Spleen (tissue), 11 donors: ENCODE measurements at regions not wholly inside any gene's neighbourhood (a gene's known extent, or its start where the extent isn't known, plus 50 kb on each side); places are given as distances from the start of the nearest gene placed in this dataset.

Experiments
- DNase-seq: peaks from one replicate; pipeline ENCODE4 v3.0.0-alpha.2; 2020
- H3K27ac ChIP-seq, 8 donors: fragments of 200-600 bp; sonication (generic) in 7 of 8; 1 replicate in 4 of 8; 2 replicates in 4 of 8; pipeline versions ENCODE4 v1.5.0 to v1.8.0; 2016 to 2021; ENCODE audit warnings: inconsistent platforms in 4 of 8, mild to moderate bottlenecking in 4 of 8, moderate library complexity in 1 of 8
- H3K27me3 ChIP-seq, 7 donors: fragments of 200-600 bp; sonication (generic) in 6 of 7; replicated peaks in 1 of 7; 1 replicate in 4 of 7; 2 replicates in 3 of 7; pipeline versions ENCODE4 v1.5.0 to v1.8.0; 2016 to 2021; ENCODE audit warnings: inconsistent platforms in 3 of 7, mild to moderate bottlenecking in 1 of 7
- H3K36me3 ChIP-seq, 6 donors: fragments of 200-600 bp; sonication (generic) in 5 of 6; 1 replicate in 4 of 6; 2 replicates in 2 of 6; pipeline versions ENCODE4 v1.5.0 to v1.8.0; 2016 to 2021; ENCODE audit warnings: inconsistent platforms in 2 of 6
- H3K4me1 ChIP-seq, 6 donors: fragments of 200-600 bp; sonication (generic) in 5 of 6; 1 replicate in 3 of 6; 2 replicates in 3 of 6; pipeline versions ENCODE4 v1.5.0 to v1.8.0; 2016 to 2021; ENCODE audit warnings: inconsistent platforms in 3 of 6
- H3K4me3 ChIP-seq, 8 donors: fragments of 200-600 bp; sonication (generic) in 7 of 8; 1 replicate in 4 of 8; 2 replicates in 4 of 8; pipeline versions ENCODE4 v1.5.0 to v1.8.0; 2016 to 2021; ENCODE audit warnings: inconsistent platforms in 4 of 8, mild to moderate bottlenecking in 4 of 8, moderate library complexity in 2 of 8
- H3K9me3 ChIP-seq, 8 donors: fragments of 200-600 bp; sonication (generic) in 7 of 8; 1 replicate in 4 of 8; 2 replicates in 4 of 8; pipeline versions ENCODE4 v1.5.0 to v1.8.0; 2016 to 2021; ENCODE audit warnings: inconsistent platforms in 4 of 8
- CTCF ChIP-seq, 11 experiments: fragments of 200-600 bp in 7 of 11; fragments of 450-650 bp in 4 of 11; sonication (generic) in 4 of 11; IDR thresholded peaks in 8 of 11; conservative IDR thresholded peaks in 3 of 11; 1 replicate in 7 of 11; 2 replicates in 4 of 11; pipeline versions ENCODE4 v1.4.0 to v1.8.0; 2016 to 2021; ENCODE audit warnings: antibody characterized with exemption in 11 of 11, inconsistent platforms in 4 of 11, mild to moderate bottlenecking in 1 of 11
- POLR2A ChIP-seq, 3 donors: fragments of 450-650 bp; IDR thresholded peaks; one replicate each; pipeline ENCODE4 v1.5.1; 2017; ENCODE audit warnings: antibody characterized with exemption in 3 of 3, mild to moderate bottlenecking in 1 of 3
- POLR2AphosphoS5 ChIP-seq, 3 donors: sonication (generic); formaldehyde crosslinking; IDR thresholded peaks; one replicate each; pipeline ENCODE4 v1.5.1; 2017; ENCODE audit warnings: antibody characterized with exemption in 3 of 3
- WGBS, 5 donors: extraction: QIAGEN DNeasy Blood & Tissue Kit in 3 of 5; methylation state at CpG; one replicate each; pipeline versions ENCODE4 v1.1.5 to v1.1.7; 2013 to 2018; 5-methylcytosine and 5-hydroxymethylcytosine counted together
- intact Hi-C: fragments of 100-400 bp; cut with DNase I; formaldehyde crosslinking; loops from one replicate; pipeline ENCODE4 v1.15.0; 2023; ENCODE audit warnings: low total_unique reads
- donor health status: healthy with polysubstance abuse.
- donor health status: DM: no; HTN: no; CAD: no; lungs with moderate emphysema.
- donor health status: DM: no; HTN: no; CAD: no.
- donor health status: Bipolar disorder and iron deficiency.
- donor health status: healthy.
- donor health status: DM: no; HTN: no; CAD: no.
- donor health status: DM: yes; HTN: yes; CAD: no.

- TF ChIP-seq CTCF (IDR thresholded peaks at IDR 0.05 in 8 of 11, conservative IDR thresholded peaks at IDR 0.05 in 3 of 11), result no peak
- no peak for DNase-seq
- intact Hi-C loops, result no loop called here
- no peaks in the 10 kb centered on the region for H3K27me3 ChIP-seq
- no peaks in the 10 kb centered on the region for H3K4me1 ChIP-seq
- H3K9me3 ChIP-seq, result no peaks in the 10 kb centered on the region
- H3K36me3 ChIP-seq, result no peaks in the 10 kb centered on the region
- H3K4me3 ChIP-seq, result no peak overlapping the region
- 61 to 79% (median 74%) methylated on average over 5 of the region's 5 CpGs for WGBS, 5 donors
- H3K27ac ChIP-seq, result peak overlapping the region in 1 of 8 donors; percentile 19
Measured at GRCh38 chr7:25405736-25406135, 177.4 kb upstream of the NPVF start.

- H3K27ac ChIP-seq, result no peak overlapping the region
- H3K9me3 ChIP-seq, result no peaks in the 10 kb centered on the region
- no peaks in the 10 kb centered on the region for H3K4me1 ChIP-seq
- TF ChIP-seq POLR2A (IDR thresholded peaks at IDR 0.05) (no peak), POLR2AphosphoS5 (IDR thresholded peaks at IDR 0.05) (no peak), CTCF (IDR thresholded peaks at IDR 0.05 in 8 of 11, conservative IDR thresholded peaks at IDR 0.05 in 3 of 11) (no peak)
- DNase-seq, result no peak
- H3K36me3 ChIP-seq, result no peaks in the 10 kb centered on the region
- intact Hi-C loops, result no loop called here
- H3K4me3 ChIP-seq, result no peak overlapping the region
- H3K27me3 ChIP-seq, result no peaks in the 10 kb centered on the region
Measured at GRCh38 chr7:25407053-25407452, 178.8 kb upstream of the NPVF start.

GRCh38 chr7:25408012-25408687 is 179.9 kb upstream of the NPVF start:
- H3K27me3 ChIP-seq, result no peaks in the 10 kb centered on the region
- H3K4me3 ChIP-seq, result no peak overlapping the region
- no peaks in the 10 kb centered on the region for H3K4me1 ChIP-seq
- WGBS, 5 donors, result 69 to 82% (median 71%) methylated on average over 9 of the region's 9 CpGs
- TF ChIP-seq POLR2A (IDR thresholded peaks at IDR 0.05) (no peak), CTCF (IDR thresholded peaks at IDR 0.05 in 8 of 11, conservative IDR thresholded peaks at IDR 0.05 in 3 of 11) (no peak), POLR2AphosphoS5 (IDR thresholded peaks at IDR 0.05) (no peak)
- intact Hi-C loops, result no loop called here
- no peaks in the 10 kb centered on the region for H3K9me3 ChIP-seq
- DNase-seq, result no peak
- H3K27ac ChIP-seq, result peak overlapping the region in 1 of 8 donors; percentile 2
- H3K36me3 ChIP-seq, result no peaks in the 10 kb centered on the region

GRCh38 chr7:25408876-25409275 is 180.6 kb upstream of the NPVF start:
- no peak for DNase-seq
- TF ChIP-seq POLR2AphosphoS5 (IDR thresholded peaks at IDR 0.05) (no peak), POLR2A (IDR thresholded peaks at IDR 0.05) (no peak), CTCF (IDR thresholded peaks at IDR 0.05 in 8 of 11, conservative IDR thresholded peaks at IDR 0.05 in 3 of 11) (no peak)
- H3K4me3 ChIP-seq, result no peak overlapping the region
- no peaks in the 10 kb centered on the region for H3K36me3 ChIP-seq
- H3K27ac ChIP-seq, result peak overlapping the region in 1 of 8 donors; percentile 2
- intact Hi-C loops, result no loop called here
- WGBS, 5 donors, result 72 to 84% (median 80%) methylated on average over 6 of the region's 6 CpGs
- H3K9me3 ChIP-seq, result no peaks in the 10 kb centered on the region
- no peaks in the 10 kb centered on the region for H3K4me1 ChIP-seq
- H3K27me3 ChIP-seq, result no peaks in the 10 kb centered on the region
